H1 (cell line): ENCODE measurements at regions not wholly inside any gene's neighbourhood (a gene's known extent, or its start where the extent isn't known, plus 50 kb on each side); places are given as distances from the start of the nearest gene placed in this dataset.

ENCODE experiments used
- ATF2 ChIP-seq: IDR thresholded peaks from 2 replicates; pipeline ENCODE4 v1.6.1; 2012; ENCODE audit warnings: low read length, inconsistent platforms
- CHD7 ChIP-seq: fragments of 300-600 bp; sonication (generic); IDR thresholded peaks from 2 replicates; pipeline ENCODE4 v1.7.1; 2012; ENCODE audit warnings: low read length, moderate library complexity, mild to moderate bottlenecking, inconsistent platforms; ENCODE audit not compliant: insufficient replicate concordance
- CTBP2 ChIP-seq: IDR thresholded peaks from 2 replicates; pipeline ENCODE4 v1.7.0; 2011; ENCODE audit warnings: borderline replicate concordance, mild to moderate bottlenecking, moderate library complexity, mixed read lengths, low read length; ENCODE audit not compliant: insufficient read depth, insufficient read length
- EZH2 ChIP-seq: fragments of 200-600 bp; sonication (generic); IDR thresholded peaks from 2 replicates; pipeline ENCODE4 v1.7.1; 2012; ENCODE audit warnings: low read depth, mild to moderate bottlenecking, moderate library complexity, low read length, inconsistent platforms; ENCODE audit not compliant: severe bottlenecking
- JUND ChIP-seq: IDR thresholded peaks from 2 replicates; pipeline ENCODE4 v1.6.1; 2011; ENCODE audit warnings: mild to moderate bottlenecking, improper control_type of control experiment, low read length
- MAX ChIP-seq: IDR thresholded peaks from 2 replicates; pipeline ENCODE4 v1.6.1; 2012; ENCODE audit warnings: inconsistent platforms
- SAP30 ChIP-seq: fragments of 300-600 bp; sonication (generic); IDR thresholded peaks from 2 replicates; pipeline ENCODE4 v1.7.1; 2012; ENCODE audit warnings: low read length, moderate library complexity, mild to moderate bottlenecking, inconsistent platforms; ENCODE audit not compliant: insufficient read depth, insufficient replicate concordance
- SP4 ChIP-seq: IDR thresholded peaks from 2 replicates; pipeline ENCODE4 v1.6.1; 2012; ENCODE audit warnings: low read length, inconsistent platforms
- TBP ChIP-seq: IDR thresholded peaks from 2 replicates; pipeline ENCODE4 v1.6.1; 2011; ENCODE audit warnings: low read depth, low read length, improper control_type of control experiment

- no peak for TF ChIP-seq CHD7
- no peak for TF ChIP-seq JUND
- TF ChIP-seq EZH2: no peak
- no peak for TF ChIP-seq SP4
- no peak for TF ChIP-seq MAX
- TF ChIP-seq TBP: no peak
- TF ChIP-seq ATF2: no peak
- no peak for TF ChIP-seq SAP30
- TF ChIP-seq CTBP2: no peak
These were observed 139.3 kb downstream of the MRPL14 start (continued) for GRCh38 chr6:43987838-43988439.
